ENCODE measurements at regions not wholly inside any gene's neighbourhood (a gene's known extent, or its start where the extent isn't known, plus 50 kb on each side); places are given as distances from the start of the nearest gene placed in this dataset.

DNA sequence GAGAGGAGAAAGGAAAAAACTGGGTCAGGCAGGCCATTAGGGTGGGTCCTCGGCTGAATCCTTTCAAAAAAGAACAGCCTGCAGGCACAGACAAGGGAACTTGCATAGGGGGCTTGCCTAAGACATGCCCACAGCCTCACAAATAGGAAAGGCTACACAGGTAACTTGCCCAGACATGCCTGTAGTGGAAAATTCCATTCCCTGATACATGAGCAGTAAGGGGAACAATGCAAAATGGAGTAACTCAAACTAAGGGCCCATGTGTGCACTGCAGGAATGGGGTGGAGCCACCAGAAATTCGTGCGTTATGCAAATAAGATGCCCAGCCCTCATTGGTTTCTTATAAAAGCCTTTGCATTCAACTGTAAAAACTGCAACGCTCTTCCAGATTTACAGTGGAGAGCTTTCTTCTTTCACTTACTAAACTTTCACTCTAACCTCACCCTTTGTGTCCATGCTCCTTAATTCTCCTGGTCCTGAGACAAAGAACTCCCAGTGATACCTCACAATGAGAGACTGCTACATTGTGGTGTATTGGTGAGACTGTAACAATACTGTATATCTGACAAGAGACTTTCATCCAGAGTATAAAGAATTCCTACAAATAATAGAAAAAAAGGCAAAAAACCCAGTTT is 59.5 kb upstream of the SLITRK1 start:
- Histone ChIP-seq H3K9me3 (ENCODE audit: low read length) (no peaks in the 10 kb centered on the region), H4K20me1 (ENCODE audit: low read length) (no peaks in the 10 kb centered on the region), H3K9ac (ENCODE audit: low read length) (no peak overlapping the region), H3K36me3 (ENCODE audit: low read depth, low read length) (no peaks in the 10 kb centered on the region), H3K4me1 (ENCODE audit: insufficient read depth, low read length) (no peaks in the 10 kb centered on the region; the same call in 1 of the 2 replicates), H3K27me3 (ENCODE audit: low read length) (no peaks in the 10 kb centered on the region), H2AFZ (ENCODE audit: low read length) (no peak overlapping the region), H3K79me2 (ENCODE audit: low read length) (no peaks in the 10 kb centered on the region), H3K9me2 (replicated peaks; ENCODE audit: low read length) (no peaks in the 10 kb centered on the region), H3K4me3 (ENCODE audit: low read length) (no peak overlapping the region), H3F3A (ENCODE audit: low read length, unreplicated experiment) (no peaks in the 10 kb centered on the region), H3K4me2 (ENCODE audit: low read length) (no peak overlapping the region), H3K27ac (ENCODE audit: low read length) (no peak overlapping the region)
- intact Hi-C loops (cut with micrococcal nuclease) = loop anchor here (10.0 kb wide), 1 partner anchor 1577 kb away; no protein-coding TSS in a partner anchor
- no peak for TF ChIP-seq EZH2 (IDR thresholded peaks at IDR 0.05; ENCODE audit: low read length, unreplicated experiment)
- TF ChIP-seq CTCF (conservative IDR thresholded peaks at IDR 0.05; ENCODE audit: low read depth, low read length) = no peak
- TF ChIP-seq EZH2phosphoT487 (IDR thresholded peaks at IDR 0.05; ENCODE audit: borderline replicate concordance, low read length) = no peak
- no peak for DNase-seq
- no TSS peak for BruUV-seq (replicated peaks)
- CTCF ChIA-PET = no interaction called here
- ATAC-seq = no peak
- POLR2A ChIA-PET (ENCODE audit: unreplicated experiment) = interaction anchor here (0.6 kb wide), 1 partner anchor 11 kb away, joined by 3 read pairs; no protein-coding TSS in a partner anchor

- Histone ChIP-seq H3K4me3 (ENCODE audit: low read length) (no peak overlapping the region), H3K4me2 (ENCODE audit: low read length) (no peak overlapping the region), H2AFZ (ENCODE audit: low read length) (no peak overlapping the region), H3K9me3 (ENCODE audit: low read length) (no peaks in the 10 kb centered on the region), H3K4me1 (ENCODE audit: insufficient read depth, low read length) (no peaks in the 10 kb centered on the region; the same call in 1 of the 2 replicates), H3K79me2 (ENCODE audit: low read length) (no peaks in the 10 kb centered on the region), H3K36me3 (ENCODE audit: low read depth, low read length) (no peaks in the 10 kb centered on the region), H3K27me3 (ENCODE audit: low read length) (no peaks in the 10 kb centered on the region), H3K27ac (ENCODE audit: low read length) (no peak overlapping the region), H3F3A (ENCODE audit: low read length, unreplicated experiment) (no peaks in the 10 kb centered on the region), H3K9me2 (replicated peaks; ENCODE audit: low read length) (no peaks in the 10 kb centered on the region), H3K9ac (ENCODE audit: low read length) (no peak overlapping the region), H4K20me1 (ENCODE audit: low read length) (no peaks in the 10 kb centered on the region)
- no peak for TF ChIP-seq EZH2 (IDR thresholded peaks at IDR 0.05; ENCODE audit: low read length, unreplicated experiment)
- no peak for TF ChIP-seq EZH2phosphoT487 (IDR thresholded peaks at IDR 0.05; ENCODE audit: borderline replicate concordance, low read length)
- TF ChIP-seq CTCF (conservative IDR thresholded peaks at IDR 0.05; ENCODE audit: low read depth, low read length) = no peak
- ChIA-PET POLR2A (ENCODE audit: unreplicated experiment) (no interaction called here), CTCF (no interaction called here)
- BruUV-seq (replicated peaks) = no TSS peak
- intact Hi-C loops (cut with micrococcal nuclease) = loop anchor here (10.0 kb wide), 1 partner anchor 1576 kb away; no protein-coding TSS in a partner anchor
- DNase-seq (peak; percentile 73), ATAC-seq (peak; percentile 33)
Measured at GRCh38 chr13:83940742-83941141, 58.5 kb upstream of the SLITRK1 start.

GRCh38 chr13:83937579-83937978 is 55.3 kb upstream of the SLITRK1 start:
- no peaks in the 10 kb centered on the region for H3F3A ChIP-seq (ENCODE audit: low read length, unreplicated experiment)
- no peak overlapping the region for H3K4me3 ChIP-seq (ENCODE audit: low read length)
- H3K9me3 ChIP-seq (ENCODE audit: low read length) = no peaks in the 10 kb centered on the region
- H3K9me2 ChIP-seq (replicated peaks; ENCODE audit: low read length) = no peaks in the 10 kb centered on the region
- ATAC-seq (no peak), DNase-seq (no peak)
- ChIA-PET POLR2A (ENCODE audit: unreplicated experiment) (no interaction called here), CTCF (no interaction called here)
- no peaks in the 10 kb centered on the region for H4K20me1 ChIP-seq (ENCODE audit: low read length)
- no peaks in the 10 kb centered on the region; the same call in 1 of the 2 replicates for H3K4me1 ChIP-seq (ENCODE audit: insufficient read depth, low read length)
- no peak overlapping the region for H2AFZ ChIP-seq (ENCODE audit: low read length)
- H3K9ac ChIP-seq (ENCODE audit: low read length) = no peak overlapping the region
- H3K27me3 ChIP-seq (ENCODE audit: low read length) = no peaks in the 10 kb centered on the region
- H3K27ac ChIP-seq (ENCODE audit: low read length) = no peak overlapping the region
- no peak overlapping the region for H3K4me2 ChIP-seq (ENCODE audit: low read length)
- H3K36me3 ChIP-seq (ENCODE audit: low read depth, low read length) = no peaks in the 10 kb centered on the region
- no peaks in the 10 kb centered on the region for H3K79me2 ChIP-seq (ENCODE audit: low read length)
- no TSS peak for BruUV-seq (replicated peaks)
- intact Hi-C loops (cut with micrococcal nuclease) = no loop called here
- TF ChIP-seq CTCF (conservative IDR thresholded peaks at IDR 0.05; ENCODE audit: low read depth, low read length) (no peak), EZH2phosphoT487 (IDR thresholded peaks at IDR 0.05; ENCODE audit: borderline replicate concordance, low read length) (no peak), EZH2 (IDR thresholded peaks at IDR 0.05; ENCODE audit: low read length, unreplicated experiment) (no peak)
